Uterus (tissue), 2 donors: ENCODE measurements at regions not wholly inside any gene's neighbourhood (a gene's known extent, or its start where the extent isn't known, plus 50 kb on each side); places are given as distances from the start of the nearest gene placed in this dataset.

Experiments
- CTCF ChIP-seq, 4 experiments: fragments of 200-600 bp in 2 of 4; fragments of 450-650 bp in 2 of 4; sonication (generic) in 2 of 4; IDR thresholded peaks; one replicate each; pipeline ENCODE4 v1.5.1; 2016 to 2019; ENCODE audit warnings: antibody characterized with exemption in 4 of 4, mild to moderate bottlenecking in 2 of 4, moderate library complexity in 1 of 4
- POLR2A ChIP-seq, 2 donors: fragments of 450-650 bp; IDR thresholded peaks; one replicate each; pipeline ENCODE4 v1.6.1; 2016; ENCODE audit warnings: antibody characterized with exemption in 2 of 2, mild to moderate bottlenecking in 1 of 2, moderate library complexity in 1 of 2

GRCh38 chr18:55657572-55658331 is 69.8 kb upstream of the TCF4 start:
- TF ChIP-seq CTCF (IDR thresholded peaks at IDR 0.05): no peak
- no peak for TF ChIP-seq POLR2A (IDR thresholded peaks at IDR 0.05)
